ENCODE measurements at regions not wholly inside any gene's neighbourhood (a gene's known extent, or its start where the extent isn't known, plus 50 kb on each side); places are given as distances from the start of the nearest gene placed in this dataset.

GRCh38 chr10:23917251-23917840 lies 291.6 kb upstream of the KIAA1217 start:
- no peak for ATAC-seq
- no peaks in the 10 kb centered on the region for H3K4me1 Mint-ChIP-seq

GRCh38 chr10:23918090-23918723 lies 290.7 kb upstream of the KIAA1217 start:
- 91% methylated on average over 6 of the region's 6 CpGs for WGBS (ENCODE audit: insufficient coverage)
- H3K4me1 Mint-ChIP-seq, result no peaks in the 10 kb centered on the region
- intact Hi-C loops (cut with micrococcal nuclease), result no loop called here
- H3K4me3 Mint-ChIP-seq, result no peak overlapping the region
- ATAC-seq (no peak), DNase-seq (no peak)
- H3K36me3 Mint-ChIP-seq, result no peaks in the 10 kb centered on the region
- TF ChIP-seq CTCF (IDR thresholded peaks at IDR 0.05), result no peak
- Histone ChIP-seq H3K9me3 (ENCODE audit: control insufficient read depth, insufficient read depth, low read length) (no peaks in the 10 kb centered on the region), H3K4me1 (ENCODE audit: control insufficient read depth, insufficient read depth, low read length) (no peaks in the 10 kb centered on the region), H3K4me3 (ENCODE audit: low read length) (no peak overlapping the region), H3K36me3 (ENCODE audit: control insufficient read depth, insufficient read depth, low read length) (no peaks in the 10 kb centered on the region), H3K27ac (ENCODE audit: low read length) (no peak overlapping the region), H3K27me3 (ENCODE audit: control insufficient read depth, insufficient read depth, low read length) (no peaks in the 10 kb centered on the region)
- H3K27me3 Mint-ChIP-seq (ENCODE audit: low read depth in 2 of 2), result no peaks in the 10 kb centered on the region
- no peak overlapping the region for H3K27ac Mint-ChIP-seq
- peaks cover 7 to 8% of the 10 kb centered on the region in 2 donors for H3K9me3 Mint-ChIP-seq

More at GRCh38 chr10:23917251-23917840, 291.6 kb upstream of the KIAA1217 start:
- no peaks in the 10 kb centered on the region for H3K27me3 ChIP-seq (ENCODE audit: control insufficient read depth, insufficient read depth, low read length)
- no peak for TF ChIP-seq CTCF (IDR thresholded peaks at IDR 0.05)
- intact Hi-C loops (cut with micrococcal nuclease), result no loop called here
- H3K27ac ChIP-seq (ENCODE audit: low read length), result no peak overlapping the region
- Mint-ChIP-seq H3K36me3 (no peaks in the 10 kb centered on the region), H3K27me3 (ENCODE audit: low read depth in 2 of 2) (no peaks in the 10 kb centered on the region), H3K4me3 (no peak overlapping the region), H3K9me3 (peaks cover 3 to 8% of the 10 kb centered on the region in 2 donors), H3K27ac (no peak overlapping the region)
- no peaks in the 10 kb centered on the region for H3K36me3 ChIP-seq (ENCODE audit: control insufficient read depth, insufficient read depth, low read length)
- DNase-seq, result no peak
- no peak overlapping the region for H3K4me3 ChIP-seq (ENCODE audit: low read length)
- no peaks in the 10 kb centered on the region for H3K9me3 ChIP-seq (ENCODE audit: control insufficient read depth, insufficient read depth, low read length)
- WGBS (ENCODE audit: insufficient coverage), result 39% methylated on average over 4 of the region's 4 CpGs
- no peaks in the 10 kb centered on the region for H3K4me1 ChIP-seq (ENCODE audit: control insufficient read depth, insufficient read depth, low read length)

GRCh38 chr10:23918839-23919238 lies 290.1 kb upstream of the KIAA1217 start:
- no peak overlapping the region for H3K27ac Mint-ChIP-seq
- Histone ChIP-seq H3K36me3 (ENCODE audit: control insufficient read depth, insufficient read depth, low read length) (no peaks in the 10 kb centered on the region), H3K4me3 (ENCODE audit: low read length) (no peak overlapping the region), H3K27ac (ENCODE audit: low read length) (no peak overlapping the region), H3K27me3 (ENCODE audit: control insufficient read depth, insufficient read depth, low read length) (no peaks in the 10 kb centered on the region), H3K4me1 (ENCODE audit: control insufficient read depth, insufficient read depth, low read length) (no peaks in the 10 kb centered on the region), H3K9me3 (ENCODE audit: control insufficient read depth, insufficient read depth, low read length) (no peaks in the 10 kb centered on the region)
- H3K4me1 Mint-ChIP-seq, result no peaks in the 10 kb centered on the region
- no peak for ATAC-seq
- H3K9me3 Mint-ChIP-seq, result peaks cover 7 to 8% of the 10 kb centered on the region in 2 donors
- intact Hi-C loops (cut with micrococcal nuclease), result no loop called here
- H3K4me3 Mint-ChIP-seq, result no peak overlapping the region
- no peaks in the 10 kb centered on the region for H3K36me3 Mint-ChIP-seq
- H3K27me3 Mint-ChIP-seq (ENCODE audit: low read depth in 2 of 2), result no peaks in the 10 kb centered on the region
- no peak for TF ChIP-seq CTCF (IDR thresholded peaks at IDR 0.05)
- DNase-seq, result no peak

All from natural killer cell (primary cell).